Body of pancreas (tissue), 4 donors: ENCODE measurements at regions not wholly inside any gene's neighbourhood (a gene's known extent, or its start where the extent isn't known, plus 50 kb on each side); places are given as distances from the start of the nearest gene placed in this dataset.

Source experiments
- ATAC-seq: fragments of 150-250 bp; one replicate; pipeline ENCODE4 v1.9.1; 2016
- DNase-seq, 4 donors: peaks; one replicate each; pipeline ENCODE4 v3.0.0-alpha.2; 2019
- H3K27ac ChIP-seq, 4 donors: fragments of 200-600 bp; sonication (generic); 1 replicate in 3 of 4; 2 replicates in 1 of 4; pipeline versions ENCODE4 v1.5.1 to v1.6.1; 2016 to 2019; ENCODE audit warnings: mild to moderate bottlenecking in 1 of 4, mixed read lengths in 1 of 4, moderate library complexity in 1 of 4
- H3K27me3 ChIP-seq, 2 donors: fragments of 200-600 bp; sonication (generic); one replicate each; pipeline ENCODE4 v1.6.0; 2016; ENCODE audit warnings: mild to moderate bottlenecking in 1 of 2
- H3K36me3 ChIP-seq, 2 donors: fragments of 200-600 bp; sonication (generic); replicated peaks in 1 of 2; 2 replicates each; pipeline ENCODE4 v1.5.1; 2016; ENCODE audit warnings: low read depth in 2 of 2; ENCODE audit not compliant: insufficient read depth in 1 of 2
- H3K4me1 ChIP-seq: fragments of 200-600 bp; sonication (generic); one replicate; pipeline ENCODE4 v1.6.0; 2016
- H3K4me3 ChIP-seq, 2 donors: fragments of 200-600 bp; sonication (generic); 1 replicate in 1 of 2; 2 replicates in 1 of 2; pipeline ENCODE4 v1.5.1; 2016 to 2019
- H3K9me3 ChIP-seq, 3 donors: fragments of 200-600 bp; sonication (generic); 1 replicate in 2 of 3; 2 replicates in 1 of 3; pipeline ENCODE4 v1.5.1; 2016
- POLR2A ChIP-seq, 3 donors: fragments of 450-650 bp; IDR thresholded peaks; one replicate each; pipeline ENCODE4 v1.6.1; 2016; ENCODE audit warnings: antibody characterized with exemption in 3 of 3, mild to moderate bottlenecking in 2 of 3
- WGBS, 2 donors: methylation state at CpG; one replicate each; pipeline ENCODE4 v1.1.5; 2017; 5-methylcytosine and 5-hydroxymethylcytosine counted together
- intact Hi-C: fragments of 100-400 bp; cut with DNase I; formaldehyde crosslinking; loops from one replicate; pipeline ENCODE4 v1.15.1; 2023
- TF ChIP-seq, protein P1 (sequence below), 7 experiments: fragments of 450-650 bp in 4 of 7; fragments of 200-600 bp in 3 of 7; sonication (generic) in 3 of 7; IDR thresholded peaks; one replicate each; pipeline ENCODE4 v1.5.1; 2016 to 2019; ENCODE audit warnings: antibody characterized with exemption in 7 of 7

DNA sequence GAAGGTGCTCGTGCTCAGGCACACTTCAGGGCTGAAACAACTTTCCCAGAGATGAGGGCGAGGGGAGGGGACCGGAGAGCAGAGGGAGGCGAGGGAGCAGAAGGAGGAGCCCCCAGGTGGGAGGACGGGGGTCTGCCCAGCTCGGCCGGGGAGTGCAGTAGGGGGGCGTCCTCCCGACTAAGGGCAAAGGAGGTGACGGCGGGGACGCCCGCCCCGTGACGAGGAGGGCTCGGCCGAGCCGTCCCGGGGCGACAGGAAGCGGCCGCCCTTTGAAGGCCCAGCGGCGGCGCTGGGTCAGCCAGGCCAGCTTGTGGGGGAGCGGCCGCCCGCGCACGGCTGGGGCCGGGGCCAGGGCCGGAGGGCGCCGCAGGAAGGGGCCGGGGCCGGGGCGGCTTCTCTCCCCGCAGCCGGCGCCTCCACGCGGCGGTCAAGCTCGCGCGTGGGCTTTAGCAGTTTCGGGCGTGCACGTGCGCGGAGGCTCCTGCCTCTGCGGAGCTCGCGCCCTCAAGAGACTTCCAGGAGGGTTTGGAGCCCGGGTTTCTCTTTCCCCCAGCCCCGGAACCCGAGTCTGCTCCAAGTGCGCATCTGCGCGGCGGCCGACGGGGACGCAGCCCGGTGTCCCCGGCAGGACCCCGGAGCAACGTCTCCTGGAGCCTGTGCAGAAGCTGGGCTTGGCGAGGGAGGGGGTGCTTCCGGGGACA lies 100.8 kb upstream of the SLC45A1 start:
- WGBS, 2 donors: 6% methylated on average over 53 of the region's 70 CpGs; no CpG with 5 or more reads in 1 of the 2 donors

GRCh38 chr1:8216005-8216404 lies 101.9 kb upstream of the SLC45A1 start:
- no peaks in the 10 kb centered on the region for H3K9me3 ChIP-seq
- H3K27me3 ChIP-seq: no peaks in the 10 kb centered on the region
- no peak for DNase-seq
- WGBS, 2 donors: 15 to 16% methylated on average over 1 of the region's 1 CpG
- no peak overlapping the region for H3K4me3 ChIP-seq
- no peak overlapping the region for H3K27ac ChIP-seq
- intact Hi-C loops: no loop called here
- no peak for TF ChIP-seq POLR2A (IDR thresholded peaks at IDR 0.05)
- TF ChIP-seq, protein P1, sequence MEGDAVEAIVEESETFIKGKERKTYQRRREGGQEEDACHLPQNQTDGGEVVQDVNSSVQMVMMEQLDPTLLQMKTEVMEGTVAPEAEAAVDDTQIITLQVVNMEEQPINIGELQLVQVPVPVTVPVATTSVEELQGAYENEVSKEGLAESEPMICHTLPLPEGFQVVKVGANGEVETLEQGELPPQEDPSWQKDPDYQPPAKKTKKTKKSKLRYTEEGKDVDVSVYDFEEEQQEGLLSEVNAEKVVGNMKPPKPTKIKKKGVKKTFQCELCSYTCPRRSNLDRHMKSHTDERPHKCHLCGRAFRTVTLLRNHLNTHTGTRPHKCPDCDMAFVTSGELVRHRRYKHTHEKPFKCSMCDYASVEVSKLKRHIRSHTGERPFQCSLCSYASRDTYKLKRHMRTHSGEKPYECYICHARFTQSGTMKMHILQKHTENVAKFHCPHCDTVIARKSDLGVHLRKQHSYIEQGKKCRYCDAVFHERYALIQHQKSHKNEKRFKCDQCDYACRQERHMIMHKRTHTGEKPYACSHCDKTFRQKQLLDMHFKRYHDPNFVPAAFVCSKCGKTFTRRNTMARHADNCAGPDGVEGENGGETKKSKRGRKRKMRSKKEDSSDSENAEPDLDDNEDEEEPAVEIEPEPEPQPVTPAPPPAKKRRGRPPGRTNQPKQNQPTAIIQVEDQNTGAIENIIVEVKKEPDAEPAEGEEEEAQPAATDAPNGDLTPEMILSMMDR (IDR thresholded peaks at IDR 0.05): no peak
- no peaks in the 10 kb centered on the region for H3K36me3 ChIP-seq
- H3K4me1 ChIP-seq: peaks cover 17% of the 10 kb centered on the region
- ATAC-seq: no peak

More for the DNA sequence above, 100.8 kb upstream of the SLC45A1 start:
- Histone ChIP-seq H3K27me3 (no peaks in the 10 kb centered on the region), H3K9me3 (no peaks in the 10 kb centered on the region), H3K4me3 (no peak overlapping the region), H3K4me1 (peaks cover 17% of the 10 kb centered on the region), H3K27ac (peak overlapping the region; percentile 17 to 70 (median 67)), H3K36me3 (no peaks in the 10 kb centered on the region)
- intact Hi-C loops: no loop called here
- peak; percentile 36 to 55 (median 50) for DNase-seq
- ATAC-seq: peak; percentile 84
- peak in 1 of 3 donors; percentile 20 for TF ChIP-seq POLR2A (IDR thresholded peaks at IDR 0.05)
- TF ChIP-seq, protein P1 (IDR thresholded peaks at IDR 0.05): no peak

DNA sequence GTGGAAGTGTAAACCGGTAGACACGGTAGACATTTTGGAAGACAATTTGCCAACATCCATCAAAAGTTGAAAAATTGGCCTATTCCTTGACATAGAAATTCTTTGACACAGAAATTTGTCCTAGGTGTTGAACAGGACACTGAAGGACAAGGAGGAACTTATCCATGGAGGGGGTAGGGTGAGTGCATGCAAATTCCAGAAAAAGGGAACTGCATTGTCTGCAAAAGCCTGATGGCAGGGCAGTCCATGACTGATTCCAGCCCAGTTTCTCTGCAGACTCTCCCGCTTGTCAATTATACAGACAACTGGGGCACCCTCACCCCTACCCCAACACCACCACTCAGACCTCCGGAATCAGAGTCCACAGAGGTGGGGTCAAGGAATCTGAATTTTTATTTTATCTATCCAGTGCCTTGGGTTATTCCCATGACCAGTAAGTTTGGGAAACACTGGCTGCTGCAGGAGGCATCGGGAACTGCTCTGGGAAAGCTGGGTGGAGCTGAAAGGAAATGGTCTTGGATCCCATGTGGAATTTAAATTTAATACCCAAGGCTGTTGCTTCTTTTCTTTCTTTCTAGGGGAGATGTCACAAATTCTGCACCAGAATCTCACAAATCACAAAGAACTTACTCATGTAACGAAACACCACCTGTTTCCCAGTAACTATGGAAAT lies 103.3 kb upstream of the SLC45A1 start:
- no peak for ATAC-seq

GRCh38 chr1:8213676-8214075 lies 104.2 kb upstream of the SLC45A1 start:
- Histone ChIP-seq H3K27ac (no peak overlapping the region), H3K36me3 (no peaks in the 10 kb centered on the region), H3K27me3 (no peaks in the 10 kb centered on the region), H3K4me1 (peaks cover 17% of the 10 kb centered on the region), H3K9me3 (no peaks in the 10 kb centered on the region), H3K4me3 (no peak overlapping the region)
- intact Hi-C loops: no loop called here
- TF ChIP-seq, protein P1 (IDR thresholded peaks at IDR 0.05): no peak
- TF ChIP-seq POLR2A (IDR thresholded peaks at IDR 0.05): no peak
- DNase-seq (no peak), ATAC-seq (no peak)
- WGBS, 2 donors: 62 to 74% methylated on average over 9 of the region's 9 CpGs

More for the DNA sequence above, 103.3 kb upstream of the SLC45A1 start:
- intact Hi-C loops: no loop called here
- Histone ChIP-seq H3K9me3 (no peaks in the 10 kb centered on the region), H3K27me3 (no peaks in the 10 kb centered on the region), H3K4me1 (peaks cover 17% of the 10 kb centered on the region), H3K4me3 (no peak overlapping the region), H3K36me3 (no peaks in the 10 kb centered on the region), H3K27ac (no peak overlapping the region)
- TF ChIP-seq, protein P1 (IDR thresholded peaks at IDR 0.05): no peak
- TF ChIP-seq POLR2A (IDR thresholded peaks at IDR 0.05): no peak
- no peak for DNase-seq
- WGBS, 2 donors: 91 to 92% methylated on average over 6 of the region's 6 CpGs
